Mesendoderm (in vitro differentiated cells): ENCODE measurements at regions not wholly inside any gene's neighbourhood (a gene's known extent, or its start where the extent isn't known, plus 50 kb on each side); places are given as distances from the start of the nearest gene placed in this dataset.

Experiments used
- DNase-seq: peaks from one replicate; pipeline ENCODE4 v3.0.0; 2013
- H2AK5ac ChIP-seq: 2 replicates; pipeline ENCODE4 v1.6.1; 2013; ENCODE audit warnings: low read length, inconsistent platforms
- H2BK120ac ChIP-seq: 2 replicates; pipeline ENCODE4 v1.6.1; 2013; ENCODE audit warnings: low read depth, mild to moderate bottlenecking, low read length, moderate library complexity, mixed read lengths
- H2BK15ac ChIP-seq: replicated peaks from 2 replicates; pipeline ENCODE4 v1.6.1; 2013; ENCODE audit warnings: low read depth, mild to moderate bottlenecking, moderate library complexity
- H2BK5ac ChIP-seq: 2 replicates; pipeline ENCODE4 v1.6.1; 2013; ENCODE audit warnings: low read length, inconsistent platforms
- H3K18ac ChIP-seq: 2 replicates; pipeline ENCODE4 v1.6.1; 2013; ENCODE audit warnings: mild to moderate bottlenecking, low read length, mixed read lengths
- H3K23ac ChIP-seq: one replicate; pipeline ENCODE4 v1.6.1; 2013; ENCODE audit warnings: low read length
- H3K27ac ChIP-seq: 2 replicates; pipeline ENCODE4 v1.5.1; 2013; ENCODE audit warnings: low read depth, mild to moderate bottlenecking, inconsistent platforms, low read length, moderate library complexity
- H3K27me3 ChIP-seq: 2 replicates; pipeline ENCODE4 v1.6.1; 2013; ENCODE audit warnings: low read length, control low read depth, mild to moderate bottlenecking, inconsistent platforms; ENCODE audit not compliant: insufficient read depth, poor library complexity
- H3K36me3 ChIP-seq: 2 replicates; pipeline ENCODE4 v1.6.1; 2013; ENCODE audit warnings: low read length, inconsistent platforms; ENCODE audit not compliant: control insufficient read depth, insufficient read depth
- H3K4ac ChIP-seq: one replicate; pipeline ENCODE4 v1.6.1; 2013; ENCODE audit warnings: low read depth, mild to moderate bottlenecking, low read length, moderate library complexity
- H3K4me1 ChIP-seq: 2 replicates; pipeline ENCODE4 v1.6.1; 2013; ENCODE audit warnings: low read depth, low read length, inconsistent platforms; ENCODE audit not compliant: control insufficient read depth
- H3K4me2 ChIP-seq: 2 replicates; pipeline ENCODE4 v1.6.1; 2013; ENCODE audit warnings: low read length
- H3K4me3 ChIP-seq: 2 replicates; pipeline ENCODE4 v1.5.1; 2013; ENCODE audit warnings: mild to moderate bottlenecking, low read length
- H3K56ac ChIP-seq: one replicate; pipeline ENCODE4 v1.6.1; 2013; ENCODE audit warnings: low read length
- H3K79me1 ChIP-seq: 2 replicates; pipeline ENCODE4 v1.6.1; 2013; ENCODE audit warnings: low read length, inconsistent platforms
- H3K79me2 ChIP-seq: 2 replicates; pipeline ENCODE4 v1.6.1; 2013; ENCODE audit warnings: mild to moderate bottlenecking, low read length; ENCODE audit not compliant: control insufficient read depth, insufficient read depth
- H3K9ac ChIP-seq: 2 replicates; pipeline ENCODE4 v1.6.1; 2013; ENCODE audit warnings: low read length, inconsistent platforms
- H4K5ac ChIP-seq: one replicate; pipeline ENCODE4 v1.6.1; 2013; ENCODE audit warnings: low read length
- H4K8ac ChIP-seq: one replicate; pipeline ENCODE4 v1.6.1; 2013; ENCODE audit warnings: low read depth, mild to moderate bottlenecking, control low read depth, low read length, moderate library complexity
- WGBS: extraction: QIAGEN DNeasy Blood & Tissue Kit; methylation state at CpG from one replicate; pipeline ENCODE4 v1.1.7; 2013; ENCODE audit warnings: low lambda C conversion rate, missing lambda C conversion rate; ENCODE audit not compliant: insufficient coverage; ENCODE audit errors: extremely low coverage; 5-methylcytosine and 5-hydroxymethylcytosine counted together

DNA sequence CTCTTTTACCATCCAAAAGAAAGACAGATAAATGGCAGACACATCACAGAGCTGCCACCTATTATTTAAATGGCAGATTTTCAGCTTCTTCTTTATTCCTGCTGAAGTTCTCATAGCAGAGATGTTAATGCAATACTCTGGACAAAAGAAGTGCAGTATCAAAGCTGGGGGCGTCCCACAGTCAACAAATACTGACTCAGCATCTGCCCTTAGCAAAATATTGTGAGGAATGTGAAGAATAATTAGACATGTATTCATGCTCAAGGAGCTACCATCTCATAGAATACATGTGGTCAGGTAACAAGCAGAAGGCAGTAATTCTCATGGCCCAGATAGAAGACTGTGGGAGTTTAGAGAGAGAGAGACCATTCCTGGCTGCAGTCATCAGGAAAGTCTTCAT is 108.0 kb upstream of the TANK start:
- Histone ChIP-seq H3K23ac (no peak overlapping the region), H4K5ac (no peak overlapping the region), H3K4me2 (no peak overlapping the region), H3K27me3 (no peaks in the 10 kb centered on the region), H2BK15ac (no peak overlapping the region), H3K79me1 (no peaks in the 10 kb centered on the region), H2BK120ac (no peak overlapping the region), H3K18ac (no peak overlapping the region), H3K36me3 (no peaks in the 10 kb centered on the region), H3K27ac (no peak overlapping the region), H3K4me1 (no peaks in the 10 kb centered on the region), H3K4me3 (no peak overlapping the region), H3K79me2 (no peaks in the 10 kb centered on the region), H3K4ac (no peak overlapping the region), H4K8ac (no peak overlapping the region), H2BK5ac (no peak overlapping the region), H2AK5ac (no peak overlapping the region), H3K9ac (no peak overlapping the region), H3K56ac (no peak overlapping the region)
- no CpG with 5 or more reads among the region's 1 CpG for WGBS
- no peak for DNase-seq

DNA sequence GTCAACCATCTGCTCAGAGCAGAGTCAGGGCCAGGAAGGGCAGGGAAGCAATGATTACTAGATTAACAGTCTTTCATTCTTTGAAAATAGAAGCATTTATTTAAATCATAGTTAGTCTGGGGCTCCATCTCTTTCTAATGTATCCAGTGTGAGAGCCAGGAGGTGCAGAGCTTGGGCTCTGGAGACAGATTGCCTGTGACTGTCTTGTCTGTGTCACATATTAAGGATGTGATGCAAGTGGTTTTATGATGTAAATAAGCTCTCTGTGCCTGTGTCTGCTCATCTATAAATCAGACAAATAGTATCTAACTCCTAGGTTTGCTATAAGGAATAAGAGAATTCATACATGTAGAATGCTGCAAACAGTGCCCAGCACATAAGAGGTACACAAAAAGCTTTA is 104.9 kb upstream of the TANK start:
- Histone ChIP-seq H3K56ac (no peak overlapping the region), H3K4me1 (no peaks in the 10 kb centered on the region), H3K18ac (no peak overlapping the region), H3K27ac (no peak overlapping the region), H3K9ac (no peak overlapping the region), H2BK5ac (no peak overlapping the region), H3K4me3 (no peak overlapping the region), H3K23ac (no peak overlapping the region), H4K8ac (no peak overlapping the region), H2BK120ac (no peak overlapping the region), H3K4ac (no peak overlapping the region), H2BK15ac (no peak overlapping the region), H2AK5ac (no peak overlapping the region), H3K79me2 (no peaks in the 10 kb centered on the region), H3K79me1 (no peaks in the 10 kb centered on the region), H3K36me3 (no peaks in the 10 kb centered on the region), H3K4me2 (no peak overlapping the region), H3K27me3 (no peaks in the 10 kb centered on the region), H4K5ac (no peak overlapping the region)
- no peak for DNase-seq

DNA sequence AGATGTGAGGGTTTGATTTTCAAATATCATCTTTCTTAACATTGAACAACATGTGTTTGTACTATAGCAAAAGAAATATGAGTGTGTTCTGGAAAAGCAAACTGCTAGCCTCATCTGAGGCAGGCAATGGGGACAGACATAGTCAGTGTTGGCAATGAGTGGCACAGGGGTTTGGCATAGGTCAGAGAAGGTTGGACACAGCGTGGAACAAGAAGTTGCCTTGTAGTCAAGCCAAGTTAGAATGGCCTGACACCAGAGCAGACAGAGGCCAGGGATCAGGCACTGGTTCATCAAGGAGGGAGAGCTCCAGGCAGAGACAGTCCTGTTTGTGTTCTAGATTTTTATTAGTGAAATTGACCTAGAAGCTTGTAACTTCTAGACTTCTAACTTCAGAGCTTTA is 100.8 kb upstream of the TANK start:
- Histone ChIP-seq H2BK5ac (no peak overlapping the region), H3K4me3 (no peak overlapping the region), H3K4ac (no peak overlapping the region), H2AK5ac (no peak overlapping the region), H2BK120ac (no peak overlapping the region), H4K8ac (no peak overlapping the region), H3K23ac (no peak overlapping the region), H3K4me1 (peaks cover 4% of the 10 kb centered on the region), H3K9ac (no peak overlapping the region), H3K27me3 (no peaks in the 10 kb centered on the region), H3K27ac (no peak overlapping the region), H3K56ac (no peak overlapping the region), H3K18ac (no peak overlapping the region), H3K36me3 (no peaks in the 10 kb centered on the region), H4K5ac (no peak overlapping the region), H3K79me1 (no peaks in the 10 kb centered on the region), H3K4me2 (no peak overlapping the region), H3K79me2 (no peaks in the 10 kb centered on the region), H2BK15ac (no peak overlapping the region)
- no peak for DNase-seq
- WGBS, result no CpG with 5 or more reads among the region's 1 CpG

- Histone ChIP-seq H3K79me1 (no peaks in the 10 kb centered on the region), H2AK5ac (no peak overlapping the region), H2BK120ac (no peak overlapping the region), H3K23ac (no peak overlapping the region), H4K8ac (no peak overlapping the region), H3K56ac (no peak overlapping the region), H2BK5ac (no peak overlapping the region), H3K27me3 (no peaks in the 10 kb centered on the region), H3K4me3 (no peak overlapping the region), H3K9ac (no peak overlapping the region), H3K27ac (no peak overlapping the region), H3K4ac (no peak overlapping the region), H3K36me3 (no peaks in the 10 kb centered on the region), H2BK15ac (no peak overlapping the region), H3K4me1 (peaks cover 4% of the 10 kb centered on the region), H3K18ac (no peak overlapping the region), H4K5ac (no peak overlapping the region), H3K79me2 (no peaks in the 10 kb centered on the region), H3K4me2 (no peak overlapping the region)
- WGBS, result no CpG with 5 or more reads among the region's 4 CpGs
- DNase-seq, result no peak
Observed at GRCh38 chr2:161061786-161062185, 98.4 kb upstream of the TANK start.

DNA sequence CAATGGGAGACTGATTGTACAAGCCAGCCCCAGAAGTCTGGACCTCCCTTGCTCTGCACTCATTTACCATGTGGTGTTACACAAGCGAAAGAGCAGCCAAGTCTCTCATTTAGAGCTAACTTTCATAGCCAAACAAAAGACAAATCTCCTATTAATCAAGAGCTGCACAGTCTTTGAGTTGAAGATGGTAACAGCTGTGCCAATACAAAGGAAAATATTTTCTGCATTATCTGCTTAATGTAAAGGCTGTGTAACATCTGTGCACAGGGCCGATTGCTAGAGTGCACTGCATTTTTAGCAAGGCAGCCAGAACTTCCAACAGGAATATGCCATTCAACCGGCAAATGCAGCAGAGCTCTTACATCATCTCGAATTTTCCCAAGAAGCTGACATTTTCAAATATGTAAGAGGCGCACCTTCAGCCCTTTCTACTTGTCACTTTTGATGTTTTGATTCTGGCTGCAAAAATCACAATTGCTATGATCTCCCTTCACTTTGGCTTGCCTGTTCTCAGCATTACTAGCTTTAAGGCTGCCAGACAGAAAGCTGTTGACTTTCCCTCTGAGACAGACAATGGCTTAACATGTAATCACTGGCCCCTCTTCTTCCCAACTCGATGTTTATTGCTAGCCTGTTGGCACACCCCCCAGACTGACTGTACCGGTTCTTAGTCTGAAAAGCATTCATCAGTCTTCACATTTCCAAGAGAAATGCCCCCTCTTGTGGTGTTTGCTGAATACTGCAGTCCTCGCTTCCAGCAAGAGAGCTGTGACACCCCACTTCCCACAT is 96.9 kb upstream of the TANK start:
- Histone ChIP-seq H4K5ac (no peak overlapping the region), H3K4ac (no peak overlapping the region), H3K56ac (no peak overlapping the region), H3K4me3 (no peak overlapping the region), H3K79me2 (no peaks in the 10 kb centered on the region), H3K9ac (no peak overlapping the region), H3K4me2 (no peak overlapping the region), H4K8ac (no peak overlapping the region), H3K27me3 (no peaks in the 10 kb centered on the region), H2BK15ac (no peak overlapping the region), H2AK5ac (no peak overlapping the region), H3K79me1 (no peaks in the 10 kb centered on the region), H3K4me1 (peaks cover 4% of the 10 kb centered on the region), H3K18ac (no peak overlapping the region), H2BK120ac (no peak overlapping the region), H2BK5ac (no peak overlapping the region), H3K27ac (no peak overlapping the region), H3K36me3 (no peaks in the 10 kb centered on the region), H3K23ac (no peak overlapping the region)
- DNase-seq, result peak; percentile 89
- WGBS, result no CpG with 5 or more reads among the region's 8 CpGs

GRCh38 chr2:161063946-161064306 is 96.3 kb upstream of the TANK start:
- Histone ChIP-seq H3K27me3 (no peaks in the 10 kb centered on the region), H3K79me2 (no peaks in the 10 kb centered on the region), H2BK120ac (no peak overlapping the region), H3K4me2 (no peak overlapping the region), H2BK5ac (no peak overlapping the region), H2BK15ac (no peak overlapping the region), H3K4me1 (peaks cover 4% of the 10 kb centered on the region), H3K79me1 (no peaks in the 10 kb centered on the region), H3K4me3 (no peak overlapping the region), H3K23ac (no peak overlapping the region), H3K56ac (no peak overlapping the region), H3K18ac (no peak overlapping the region), H4K5ac (no peak overlapping the region), H3K27ac (no peak overlapping the region), H4K8ac (no peak overlapping the region), H3K36me3 (no peaks in the 10 kb centered on the region), H3K9ac (no peak overlapping the region), H2AK5ac (no peak overlapping the region), H3K4ac (no peak overlapping the region)
- DNase-seq, result no peak
- WGBS, result no CpG with 5 or more reads among the region's 2 CpGs
